ENCODE measurements at regions not wholly inside any gene's neighbourhood (a gene's known extent, or its start where the extent isn't known, plus 50 kb on each side); places are given as distances from the start of the nearest gene placed in this dataset.
A peak's percentile ranks its signal among the peaks of the same experiment; 100 is the strongest.

- DNase-seq: no peak
Measured at GRCh38 chr4:156487107-156487506, 484.5 kb downstream of the PDGFC start.

GRCh38 chr4:156481845-156482244 is 489.8 kb downstream of the PDGFC start:
- DNase-seq: no peak

- no peak for DNase-seq
Measured at GRCh38 chr4:156477636-156478035, 494.0 kb downstream of the PDGFC start.

DNA sequence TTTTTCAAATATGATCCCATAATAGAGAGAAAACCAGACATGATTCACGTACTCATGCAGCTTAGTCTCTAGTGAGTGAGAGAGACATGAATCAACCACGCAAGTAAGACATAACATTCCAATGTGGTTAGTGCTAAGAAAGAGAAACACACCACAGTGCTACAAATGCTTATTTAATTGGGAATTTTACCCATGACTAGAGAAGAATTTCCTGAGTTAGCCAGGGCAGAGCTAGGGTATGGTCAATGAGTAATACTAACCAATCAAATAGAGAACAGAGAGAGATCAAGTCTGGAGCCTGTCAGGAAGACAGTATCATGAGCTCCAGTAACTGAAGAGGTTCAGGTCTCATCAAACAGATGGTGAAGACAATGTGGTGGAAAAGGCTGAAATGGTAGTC is 495.2 kb downstream of the PDGFC start:
- peak; percentile 11 for DNase-seq

DNA sequence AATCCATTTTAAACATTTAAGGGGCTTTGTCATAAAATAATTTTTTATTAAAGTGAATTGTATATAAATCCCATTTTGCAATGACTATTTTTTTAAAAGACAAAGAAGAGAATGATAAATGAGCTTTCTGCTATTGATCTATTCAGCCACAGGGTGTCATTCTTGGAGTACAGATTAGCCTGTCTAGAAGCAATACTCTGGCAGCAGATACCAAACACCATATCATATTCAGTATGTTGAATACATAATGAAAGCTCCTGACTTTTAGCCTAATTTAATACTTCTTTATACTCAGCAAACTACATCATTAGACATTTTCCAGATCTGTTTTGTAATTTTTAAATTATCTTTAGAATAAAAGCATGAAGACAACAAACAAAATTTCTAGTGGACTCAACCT is 496.3 kb downstream of the PDGFC start:
- no peak for DNase-seq

DNA sequence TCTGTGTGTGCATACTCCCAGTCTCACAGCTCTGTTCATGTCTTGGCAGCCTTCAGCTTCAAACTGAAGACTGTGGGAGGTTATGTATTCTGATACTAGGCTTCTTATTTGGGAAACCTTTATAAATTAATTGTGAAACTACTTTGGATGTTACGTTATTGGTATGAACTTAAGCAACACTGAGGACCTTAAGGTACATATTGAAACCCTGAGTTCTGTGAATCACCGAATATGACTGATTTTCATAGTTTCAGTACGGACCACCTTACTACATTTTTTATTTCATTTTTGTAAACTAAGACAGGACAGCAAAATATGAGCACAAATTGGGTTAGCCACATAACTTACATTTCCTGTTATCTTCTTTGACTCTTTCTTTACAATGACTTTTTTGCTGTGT is 498.4 kb downstream of the PDGFC start:
- no peak for DNase-seq

GRCh38 chr4:156472624-156473023 is 499.0 kb downstream of the PDGFC start:
- DNase-seq: no peak

- DNase-seq: no peak
Measured at GRCh38 chr4:156459584-156459983, 505.9 kb upstream of the CTSO start.

DNA sequence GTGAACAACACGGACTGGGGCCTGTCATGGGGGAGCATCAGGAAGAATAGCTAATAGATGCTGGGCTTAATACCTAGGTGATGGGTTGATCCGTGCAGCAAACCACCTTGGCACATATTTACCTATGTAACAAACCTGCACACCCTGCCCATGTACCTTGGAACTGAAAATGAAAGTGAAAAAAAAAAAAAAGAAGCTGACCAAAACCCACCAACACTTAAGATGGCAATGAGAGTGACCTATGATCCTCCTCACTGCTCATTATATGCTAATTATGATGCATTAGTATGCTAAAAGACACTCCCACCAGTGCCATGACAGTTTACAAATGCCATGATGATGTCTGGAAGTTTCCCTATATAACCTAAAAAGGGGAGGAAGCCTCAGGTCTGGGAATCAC is 503.2 kb upstream of the CTSO start:
- DNase-seq: no peak

DNA sequence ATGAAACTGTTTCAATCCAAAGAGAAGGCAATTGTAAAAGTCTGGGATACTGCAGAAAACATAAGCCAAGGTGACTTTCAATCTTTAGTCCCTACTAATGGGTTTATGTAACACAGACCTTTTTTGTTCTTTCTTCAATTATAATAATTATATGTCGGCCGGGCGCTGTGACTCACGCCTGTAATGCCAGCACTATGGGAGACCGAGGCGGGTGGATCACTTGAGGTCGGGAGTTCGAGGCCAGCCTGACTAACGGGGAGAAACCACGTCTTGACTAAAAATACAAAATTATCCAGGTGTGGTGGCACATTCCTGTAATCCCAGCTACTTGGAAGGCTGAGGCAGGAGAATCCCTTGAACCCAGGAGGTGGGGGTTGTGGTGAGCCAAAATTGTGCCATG is 489.8 kb upstream of the CTSO start:
- DNase-seq: no peak

DNA sequence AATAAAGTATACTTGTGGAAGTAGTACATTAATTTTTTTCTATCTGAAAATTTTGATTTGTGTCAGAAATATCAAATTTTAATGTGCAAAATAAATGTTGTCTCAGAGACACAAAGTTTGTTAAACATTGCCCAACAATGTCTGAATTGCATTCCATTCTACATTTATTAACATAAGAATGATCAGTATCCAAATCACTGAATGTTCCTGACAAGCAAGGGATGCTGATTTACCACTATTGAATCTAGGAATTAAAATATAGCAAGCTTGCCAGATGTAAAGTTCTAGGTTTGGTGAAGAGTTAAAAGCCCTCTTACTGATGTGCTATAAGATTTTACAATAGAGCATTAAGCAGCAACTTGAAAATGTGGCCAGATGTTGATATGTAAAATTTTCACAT is 489.2 kb upstream of the CTSO start:
- no peak for DNase-seq

GRCh38 chr4:156439576-156440200 is 486.0 kb upstream of the CTSO start:
- DNase-seq: no peak

DNA sequence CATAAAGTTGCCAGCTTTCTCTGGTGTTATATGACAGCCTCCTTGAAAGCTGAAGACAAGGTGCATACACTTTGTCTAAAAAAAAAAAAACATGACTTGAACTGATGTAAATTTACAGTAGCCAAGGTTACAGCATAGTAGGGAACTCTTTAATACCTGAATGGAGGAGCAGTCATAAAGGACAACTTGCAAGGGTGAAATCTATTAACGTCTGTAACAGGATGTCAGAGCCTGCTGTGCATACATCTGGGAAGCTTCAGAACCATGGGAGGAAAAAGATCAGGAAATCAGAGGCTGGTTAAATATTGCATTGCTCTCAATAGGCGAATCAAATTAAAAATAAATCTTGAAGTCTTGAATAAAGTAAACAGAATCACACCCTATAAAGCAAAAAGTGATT is 484.0 kb upstream of the CTSO start:
- DNase-seq: no peak

DNA sequence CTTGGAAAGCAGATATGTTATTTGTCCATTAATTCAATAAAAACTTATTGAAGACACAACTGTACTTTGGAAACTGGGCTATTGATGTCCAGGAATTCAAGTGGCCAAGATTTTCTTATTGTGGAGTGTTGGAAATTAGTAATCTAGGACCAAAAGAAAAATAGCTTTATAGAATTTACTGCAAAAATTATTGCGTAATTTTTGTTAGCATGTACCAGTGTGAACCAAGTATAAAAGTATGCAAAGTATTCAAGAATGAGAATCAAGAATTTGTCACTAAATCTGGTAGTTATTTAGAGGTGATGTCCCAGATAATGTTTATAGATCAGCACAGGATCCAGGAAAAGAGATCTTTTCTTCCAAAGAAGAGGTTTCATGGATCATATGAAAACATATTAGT is 468.9 kb upstream of the CTSO start:
- no peak for DNase-seq

- DNase-seq: no peak
Measured at GRCh38 chr4:156420623-156421022, 467.0 kb upstream of the CTSO start.

DNA sequence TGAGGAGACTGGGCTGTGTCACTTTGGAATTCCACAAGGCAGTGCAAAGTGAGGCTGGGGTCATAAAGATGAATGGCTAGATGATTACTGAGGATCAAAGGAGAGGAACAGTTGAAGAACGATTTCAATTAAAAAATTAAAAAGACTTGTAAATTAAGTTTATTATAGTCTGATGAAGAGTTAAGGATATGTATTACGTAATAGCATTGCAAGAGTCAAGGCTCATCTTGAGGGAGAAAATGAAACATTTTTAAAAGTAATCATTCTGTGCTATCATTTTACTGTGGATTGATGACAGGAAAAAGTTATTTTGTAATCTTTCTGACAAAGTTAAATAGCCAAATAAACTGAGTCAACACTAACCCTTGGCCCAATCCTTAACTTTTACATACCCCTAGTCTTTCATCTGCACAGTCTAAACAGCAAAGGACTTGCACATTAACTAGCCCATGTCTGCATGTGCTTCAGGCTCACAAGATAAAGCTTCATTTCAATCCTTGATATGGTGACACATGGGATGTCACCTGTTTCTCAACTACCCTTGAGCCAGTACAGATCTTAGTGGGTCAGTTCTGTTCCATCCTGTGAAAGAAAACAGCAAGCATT is 465.5 kb upstream of the CTSO start:
- no peak for DNase-seq

GRCh38 chr4:156414406-156414805 is 460.7 kb upstream of the CTSO start:
- DNase-seq: no peak

DNA sequence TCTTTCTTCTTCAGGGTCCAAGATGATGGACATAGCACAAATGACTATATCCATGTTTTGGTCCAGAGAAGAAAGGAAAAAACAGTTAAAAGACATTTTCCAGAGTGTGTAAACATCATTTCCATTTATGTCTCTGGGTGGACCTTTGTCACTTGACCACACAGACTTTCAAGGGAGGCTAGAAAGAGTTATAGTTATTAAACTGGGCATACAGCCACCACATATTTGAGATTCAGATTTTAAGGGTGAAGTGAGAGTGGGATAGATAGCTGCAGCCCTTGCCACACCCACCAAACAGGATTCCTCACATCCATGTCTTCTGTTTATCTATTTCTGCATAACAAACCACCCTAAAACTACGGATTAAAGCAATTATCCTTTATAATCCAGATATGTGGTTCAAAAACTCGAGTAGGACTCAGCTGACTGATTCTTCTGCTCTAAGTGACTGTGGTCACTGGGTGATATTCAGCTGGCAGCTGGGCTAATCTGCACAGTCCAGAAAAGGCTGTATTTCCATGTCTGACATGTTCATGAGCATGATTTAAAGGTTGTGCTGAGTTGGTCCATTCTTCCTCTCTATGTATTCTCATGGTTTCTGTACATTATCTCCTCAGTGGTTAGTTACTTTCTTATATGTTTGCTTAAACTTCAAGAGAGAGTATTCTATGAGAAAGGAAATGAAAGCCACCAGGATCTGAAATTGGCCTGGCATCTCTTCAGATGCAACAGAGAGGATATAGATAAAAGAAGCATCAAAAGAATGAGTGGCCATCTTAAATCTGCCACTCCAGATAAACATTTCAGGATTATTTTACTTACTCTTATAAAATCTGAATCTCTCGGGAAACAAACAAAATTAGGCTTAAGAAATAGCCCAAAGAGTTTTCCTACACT is 459.8 kb upstream of the CTSO start:
- DNase-seq: no peak

- DNase-seq: no peak
Measured at GRCh38 chr4:156411531-156411930, 457.9 kb upstream of the CTSO start.

DNA sequence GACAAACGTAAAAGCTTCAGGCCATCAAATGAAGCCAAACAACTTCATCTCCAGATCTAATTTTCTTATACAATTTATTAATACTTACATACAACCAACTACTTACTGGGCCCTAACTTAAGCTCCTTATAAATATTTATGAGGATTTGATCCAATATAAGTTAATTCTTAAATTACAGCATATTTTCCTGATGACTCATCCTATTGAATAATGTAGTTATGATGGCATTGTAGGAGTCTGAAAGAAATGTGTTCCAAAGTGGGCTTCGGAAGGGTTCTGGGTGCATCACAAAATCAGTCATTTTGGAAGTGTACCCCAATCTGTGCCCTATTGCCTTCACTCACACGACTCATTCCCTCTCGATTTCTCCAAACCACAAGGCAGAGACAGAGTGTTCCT is 455.1 kb upstream of the CTSO start:
- DNase-seq: no peak

GRCh38 chr4:156401371-156401770 is 447.7 kb upstream of the CTSO start:
- DNase-seq: no peak

DNA sequence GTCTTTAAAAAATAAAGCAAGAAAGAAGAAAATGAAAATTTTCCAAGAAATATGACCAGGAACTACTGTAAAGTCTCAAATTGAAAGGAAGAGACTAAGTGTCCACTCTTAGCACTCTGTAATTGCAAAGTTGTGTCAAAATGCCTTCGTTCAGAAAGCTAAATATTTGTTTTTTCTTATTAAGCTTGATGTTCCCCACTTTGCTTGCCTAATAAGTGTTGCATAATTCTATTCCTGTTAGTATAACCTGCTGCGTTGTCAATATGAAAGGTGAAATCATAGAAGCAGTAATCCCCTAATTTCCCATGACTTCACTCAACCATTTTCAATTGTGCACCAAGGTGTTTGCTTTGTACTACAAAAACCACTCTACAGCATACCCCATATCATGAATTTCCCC is 442.9 kb upstream of the CTSO start:
- DNase-seq: no peak

- no peak for DNase-seq
Measured at GRCh38 chr4:156391325-156391653, 437.6 kb upstream of the CTSO start.

DNA sequence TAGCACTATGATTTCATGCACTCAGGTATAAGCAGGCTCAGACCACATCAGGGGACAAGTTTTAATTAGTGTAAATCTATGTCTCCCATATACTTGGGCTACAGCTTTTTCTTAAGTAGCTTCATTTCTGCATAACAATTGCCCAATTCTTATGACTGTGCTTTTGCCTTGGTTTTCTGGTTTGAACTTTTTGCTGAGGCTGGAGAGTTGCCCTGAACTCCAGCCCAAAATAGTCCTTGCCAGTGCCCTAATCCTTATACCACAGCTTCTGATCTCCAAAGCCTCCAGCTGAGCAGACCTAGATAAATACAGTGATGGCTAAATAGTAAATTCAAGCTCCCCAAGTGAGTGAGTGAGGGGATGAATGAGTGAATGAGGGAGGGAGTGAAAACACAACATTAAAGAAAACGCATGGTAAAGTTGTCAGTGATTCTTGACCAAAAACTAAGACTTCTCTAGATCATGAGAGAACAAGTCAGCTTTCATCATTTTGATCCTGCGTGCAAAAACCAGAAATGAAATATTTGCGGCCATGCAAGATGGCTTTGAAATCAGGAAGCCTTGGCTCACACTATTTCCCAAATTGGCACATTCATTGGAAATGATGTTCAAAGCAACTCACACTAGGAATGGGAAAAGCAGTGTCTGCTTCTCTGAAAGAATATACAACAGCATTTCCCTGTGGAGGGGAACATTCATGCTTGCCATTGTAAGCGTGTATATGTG is 437.1 kb upstream of the CTSO start:
- no peak for DNase-seq
